NB4 (cell line): ENCODE measurements at regions not wholly inside any gene's neighbourhood (a gene's known extent, or its start where the extent isn't known, plus 50 kb on each side); places are given as distances from the start of the nearest gene placed in this dataset.

Experiments used
- CTCF ChIP-seq: IDR thresholded peaks from one replicate; pipeline ENCODE4 v1.5.1; 2012; ENCODE audit warnings: low read depth, low read length
- MAX ChIP-seq: IDR thresholded peaks from 2 replicates; pipeline ENCODE4 v1.6.1; 2011; ENCODE audit warnings: low read depth, low read length
- POLR2A ChIP-seq: IDR thresholded peaks from 2 replicates; pipeline ENCODE4 v1.6.1; 2011; ENCODE audit warnings: mild to moderate bottlenecking; ENCODE audit not compliant: insufficient read length; ENCODE audit errors: extremely low read depth

- no peak for TF ChIP-seq POLR2A
- no peak for TF ChIP-seq CTCF
- no peak for TF ChIP-seq MAX
Observed at GRCh38 chrX:30948626-30949025, 59.6 kb upstream of the TAB3 start.
